Fibroblast of lung (primary cell): ENCODE measurements at regions not wholly inside any gene's neighbourhood (a gene's known extent, or its start where the extent isn't known, plus 50 kb on each side); places are given as distances from the start of the nearest gene placed in this dataset.

Experiments used
- CTCF ChIP-seq, 2 donors: IDR thresholded peaks in 1 of 2; conservative IDR thresholded peaks in 1 of 2; 1 replicate in 1 of 2; 2 replicates in 1 of 2; pipeline ENCODE4 v1.5.1; 2011 to 2012; ENCODE audit warnings: low read length in 2 of 2, control low read depth in 1 of 2, inconsistent platforms in 1 of 2, low read depth in 1 of 2, mild to moderate bottlenecking in 1 of 2
- EZH2 ChIP-seq: IDR thresholded peaks from 2 replicates; pipeline ENCODE4 v1.5.1; 2012; ENCODE audit warnings: low read length, control low read depth, mild to moderate bottlenecking; ENCODE audit errors: missing control alignments

DNA sequence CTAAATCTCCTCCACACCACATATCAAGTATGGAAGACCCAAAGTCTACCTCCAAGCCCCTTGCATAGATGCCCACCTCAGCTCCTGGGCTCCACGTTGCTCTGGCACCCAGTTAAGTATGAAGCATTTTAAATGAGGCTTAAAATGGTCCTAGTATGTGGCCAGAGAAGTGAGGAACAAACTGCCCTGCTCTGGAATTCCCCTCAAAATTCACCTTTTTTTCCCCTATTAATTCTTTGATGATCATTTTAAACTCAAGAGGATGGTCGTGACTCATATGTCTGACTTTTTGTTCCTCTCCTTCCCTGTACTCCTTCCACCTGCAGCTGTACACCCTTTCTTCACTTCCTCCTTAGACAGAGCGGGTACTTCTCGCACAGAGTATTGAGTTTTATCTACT is 234.5 kb upstream of the MYOCD start:
- no peak for TF ChIP-seq CTCF (conservative IDR thresholded peaks at IDR 0.05 in 1 of 2, IDR thresholded peaks at IDR 0.05 in 1 of 2; ENCODE audit: low read depth in 1 of 2, low read length in 2 of 2)
- TF ChIP-seq EZH2, result no peak
